Epithelial cell of proximal tubule (primary cell): ENCODE measurements at regions not wholly inside any gene's neighbourhood (a gene's known extent, or its start where the extent isn't known, plus 50 kb on each side); places are given as distances from the start of the nearest gene placed in this dataset.

Source experiments
- DNase-seq: peaks from one replicate; pipeline ENCODE4 v3.0.0-alpha.2; 2011; ENCODE audit warnings: low read depth
- H3K4me3 ChIP-seq: 2 replicates; pipeline ENCODE4 v1.5.1; 2011; ENCODE audit warnings: low read depth, mild to moderate bottlenecking, low read length
- TF ChIP-seq, protein P1 (sequence below): conservative IDR thresholded peaks from 2 replicates; pipeline ENCODE4 v1.5.1; 2012; ENCODE audit warnings: low read depth, mild to moderate bottlenecking, low read length

GRCh38 chr18:1954583-1955312 is 616.6 kb downstream of the METTL4 start:
- no peak overlapping the region for H3K4me3 ChIP-seq
- TF ChIP-seq, protein P1, sequence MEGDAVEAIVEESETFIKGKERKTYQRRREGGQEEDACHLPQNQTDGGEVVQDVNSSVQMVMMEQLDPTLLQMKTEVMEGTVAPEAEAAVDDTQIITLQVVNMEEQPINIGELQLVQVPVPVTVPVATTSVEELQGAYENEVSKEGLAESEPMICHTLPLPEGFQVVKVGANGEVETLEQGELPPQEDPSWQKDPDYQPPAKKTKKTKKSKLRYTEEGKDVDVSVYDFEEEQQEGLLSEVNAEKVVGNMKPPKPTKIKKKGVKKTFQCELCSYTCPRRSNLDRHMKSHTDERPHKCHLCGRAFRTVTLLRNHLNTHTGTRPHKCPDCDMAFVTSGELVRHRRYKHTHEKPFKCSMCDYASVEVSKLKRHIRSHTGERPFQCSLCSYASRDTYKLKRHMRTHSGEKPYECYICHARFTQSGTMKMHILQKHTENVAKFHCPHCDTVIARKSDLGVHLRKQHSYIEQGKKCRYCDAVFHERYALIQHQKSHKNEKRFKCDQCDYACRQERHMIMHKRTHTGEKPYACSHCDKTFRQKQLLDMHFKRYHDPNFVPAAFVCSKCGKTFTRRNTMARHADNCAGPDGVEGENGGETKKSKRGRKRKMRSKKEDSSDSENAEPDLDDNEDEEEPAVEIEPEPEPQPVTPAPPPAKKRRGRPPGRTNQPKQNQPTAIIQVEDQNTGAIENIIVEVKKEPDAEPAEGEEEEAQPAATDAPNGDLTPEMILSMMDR: no peak
- DNase-seq: no peak

GRCh38 chr18:1958798-1959197 is 612.5 kb downstream of the METTL4 start:
- TF ChIP-seq, protein P1: no peak
- no peak overlapping the region for H3K4me3 ChIP-seq
- no peak for DNase-seq

- no peak overlapping the region for H3K4me3 ChIP-seq
- TF ChIP-seq, protein P1: no peak
- DNase-seq: no peak
These were observed 606.3 kb downstream of the METTL4 start for GRCh38 chr18:1965016-1965415.

DNA sequence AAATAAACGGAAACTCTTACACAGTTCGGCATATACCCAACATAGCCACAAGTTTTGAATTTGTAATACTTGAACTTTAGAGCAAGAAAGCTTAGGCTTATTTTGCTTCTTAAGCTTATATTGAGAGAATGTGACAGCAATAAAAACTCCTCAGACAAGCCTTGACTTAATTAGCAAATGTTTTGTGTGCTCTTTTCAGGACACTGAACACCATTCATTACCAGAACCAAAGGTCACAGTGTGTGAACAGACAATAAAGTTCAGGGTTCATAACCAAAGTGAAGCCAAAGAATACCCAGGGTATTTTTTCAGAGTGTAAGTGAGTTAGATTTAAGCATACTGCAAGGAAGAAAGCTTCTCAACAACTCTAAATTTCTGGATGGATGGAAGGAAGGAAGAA is 605.8 kb downstream of the METTL4 start:
- no peak for DNase-seq
- TF ChIP-seq, protein P1: no peak

DNA sequence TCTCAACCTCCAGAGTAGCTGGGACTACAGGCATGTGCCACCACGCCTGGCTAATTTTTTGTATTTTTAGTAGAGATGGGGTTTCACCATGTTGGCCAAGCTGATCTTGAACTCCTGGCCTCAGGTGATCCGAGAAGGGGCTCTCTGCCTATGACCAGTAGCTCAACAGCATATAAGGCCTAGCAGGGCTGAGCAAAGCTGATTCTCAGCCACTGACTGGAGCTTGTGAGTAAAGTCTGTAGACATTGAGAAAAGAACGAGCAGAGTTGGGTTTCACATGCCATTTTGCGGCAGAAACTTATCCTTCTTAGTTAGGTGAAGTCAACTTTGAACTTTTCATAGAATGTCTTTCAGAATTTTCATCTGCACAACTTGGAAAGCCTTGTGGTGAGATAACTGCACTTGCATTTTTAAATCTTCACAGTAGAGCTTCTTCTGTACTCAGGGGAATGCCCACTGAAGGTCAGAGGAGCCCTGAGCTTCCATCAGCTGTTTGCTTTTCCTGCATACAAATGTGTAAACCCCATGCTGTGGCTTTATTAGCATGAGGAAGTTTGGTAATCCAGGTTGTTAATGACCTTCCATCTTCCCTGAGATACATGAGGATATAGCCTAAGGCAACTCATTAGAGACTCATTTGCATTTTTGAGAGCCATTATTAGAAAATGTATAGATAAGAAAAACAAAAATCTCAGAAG is 602.4 kb downstream of the METTL4 start:
- H3K4me3 ChIP-seq: no peak overlapping the region
- TF ChIP-seq, protein P1: no peak
- no peak for DNase-seq

More for the DNA sequence above, 605.8 kb downstream of the METTL4 start:
- H3K4me3 ChIP-seq: no peak overlapping the region

- TF ChIP-seq, protein P1: no peak
- no peak overlapping the region for H3K4me3 ChIP-seq
- DNase-seq: no peak
These were observed 594.8 kb downstream of the METTL4 start for GRCh38 chr18:1976484-1976883.
